Common myeloid progenitor, CD34-positive (primary cell): ENCODE measurements at regions not wholly inside any gene's neighbourhood (a gene's known extent, or its start where the extent isn't known, plus 50 kb on each side); places are given as distances from the start of the nearest gene placed in this dataset.

Source experiments
- CTCF ChIA-PET: fragments of 350-600 bp; sonication (Branson Sonifier 250); formaldehyde crosslinking; loops from one replicate; lab custom pipeline; 2021; ENCODE audit warnings: antibody characterized with exemption; lab: Charles Lee
- POLR2A ChIA-PET: fragments of 350-600 bp; sonication (Branson Sonifier 250); formaldehyde crosslinking; loops from one replicate; lab custom pipeline; 2021; ENCODE audit warnings: antibody characterized with exemption; lab: Charles Lee
- DNase-seq, 3 donors: peaks; one replicate each; pipeline versions ENCODE4 v3.0.0 to v3.0.0-alpha.2; 2013
- H3K27ac ChIP-seq, 2 experiments: 1 replicate in 1 of 2; 2 replicates in 1 of 2; pipeline ENCODE4 v1.7.0; 2013; ENCODE audit warnings: inconsistent platforms in 2 of 2, low read length in 2 of 2, mild to moderate bottlenecking in 2 of 2, low read depth in 1 of 2, moderate library complexity in 1 of 2; ENCODE audit not compliant: severe bottlenecking in 2 of 2, insufficient read depth in 1 of 2, poor library complexity in 1 of 2
- H3K27me3 ChIP-seq, 5 experiments: replicated peaks in 2 of 5; 1 replicate in 3 of 5; 2 replicates in 2 of 5; pipeline versions ENCODE4 v1.6.1 to v1.7.0; 2013; ENCODE audit warnings: low read length in 4 of 5, mild to moderate bottlenecking in 2 of 5, moderate library complexity in 2 of 5, inconsistent platforms in 1 of 5; ENCODE audit not compliant: insufficient read depth in 5 of 5, control insufficient read depth in 4 of 5
- H3K36me3 ChIP-seq, 4 experiments: 1 replicate in 2 of 4; 2 replicates in 2 of 4; pipeline versions ENCODE4 v1.6.1 to v1.7.0; 2013; ENCODE audit warnings: low read length in 3 of 4, control low read depth in 1 of 4, mild to moderate bottlenecking in 1 of 4; ENCODE audit not compliant: control insufficient read depth in 4 of 4, insufficient read depth in 4 of 4
- H3K4me1 ChIP-seq, 4 experiments: 1 replicate in 3 of 4; 2 replicates in 1 of 4; pipeline versions ENCODE4 v1.6.1 to v1.7.1; 2013; ENCODE audit warnings: low read length in 3 of 4, mild to moderate bottlenecking in 3 of 4, control low read depth in 1 of 4, inconsistent platforms in 1 of 4, moderate library complexity in 1 of 4; ENCODE audit not compliant: control insufficient read depth in 4 of 4, insufficient read depth in 4 of 4; ENCODE audit errors: control extremely low read depth in 1 of 4
- H3K4me3 ChIP-seq, 7 experiments: 1 replicate in 4 of 7; 2 replicates in 3 of 7; pipeline versions ENCODE4 v1.5.1 to v1.7.0; 2013; ENCODE audit warnings: mild to moderate bottlenecking in 7 of 7, low read length in 6 of 7, moderate library complexity in 6 of 7, inconsistent platforms in 2 of 7, low read depth in 2 of 7, control low read depth in 1 of 7; ENCODE audit not compliant: insufficient read depth in 4 of 7, control insufficient read depth in 1 of 7; ENCODE audit errors: extremely low read depth in 1 of 7
- H3K9me3 ChIP-seq, 5 experiments: 1 replicate in 4 of 5; 2 replicates in 1 of 5; pipeline versions ENCODE4 v1.6.1 to v1.7.1; 2013; ENCODE audit warnings: low read length in 4 of 5, mild to moderate bottlenecking in 2 of 5, inconsistent platforms in 1 of 5, low read depth in 1 of 5, moderate library complexity in 1 of 5; ENCODE audit not compliant: control insufficient read depth in 4 of 5, insufficient read depth in 2 of 5; ENCODE audit errors: control extremely low read depth in 1 of 5
- WGBS: methylation state at CpG from one replicate; pipeline ENCODE4 v1.1.5; 2013; ENCODE audit not compliant: insufficient coverage; 5-methylcytosine and 5-hydroxymethylcytosine counted together

- ChIA-PET CTCF (no interaction called here), POLR2A (no interaction called here)
- Histone ChIP-seq H3K27me3 (no peaks in the 10 kb centered on the region), H3K4me3 (no peak overlapping the region), H3K36me3 (no peaks in the 10 kb centered on the region), H3K4me1 (no peaks in the 10 kb centered on the region), H3K9me3 (no peaks in the 10 kb centered on the region), H3K27ac (no peak overlapping the region)
- WGBS, result 100% methylated on average over 1 of the region's 3 CpGs
- no peak for DNase-seq
These were observed 615.2 kb downstream of the PLA2G4A start for GRCh38 chr1:187443939-187444338.

DNA sequence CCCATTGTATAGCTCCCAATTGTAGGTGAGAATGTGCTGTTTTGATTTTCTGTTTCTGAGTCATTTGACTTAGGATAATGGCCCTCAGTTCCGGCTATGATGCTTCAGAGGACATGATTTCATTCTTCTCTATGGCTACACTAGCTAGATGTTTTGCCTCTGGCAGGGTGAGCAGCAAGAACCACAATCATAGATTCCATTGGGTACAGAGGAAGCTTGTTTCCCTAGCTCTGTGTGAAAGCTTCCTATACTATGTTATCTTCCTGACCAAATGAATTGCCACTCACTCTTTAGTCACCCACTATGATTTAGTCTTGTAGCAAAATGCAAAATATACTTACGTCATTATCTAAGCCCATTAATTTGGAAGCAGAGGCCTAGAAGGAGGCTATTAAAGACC, 616.3 kb downstream of the PLA2G4A start:
- ChIA-PET CTCF (no interaction called here), POLR2A (no interaction called here)
- DNase-seq, result no peak
- no peak overlapping the region for H3K27ac ChIP-seq
- H3K36me3 ChIP-seq, result no peaks in the 10 kb centered on the region
- WGBS, result 95% methylated on average over 2 of the region's 2 CpGs
- H3K9me3 ChIP-seq, result no peaks in the 10 kb centered on the region
- H3K4me3 ChIP-seq, result no peak overlapping the region
- H3K4me1 ChIP-seq, result no peaks in the 10 kb centered on the region
- no peaks in the 10 kb centered on the region for H3K27me3 ChIP-seq

DNA sequence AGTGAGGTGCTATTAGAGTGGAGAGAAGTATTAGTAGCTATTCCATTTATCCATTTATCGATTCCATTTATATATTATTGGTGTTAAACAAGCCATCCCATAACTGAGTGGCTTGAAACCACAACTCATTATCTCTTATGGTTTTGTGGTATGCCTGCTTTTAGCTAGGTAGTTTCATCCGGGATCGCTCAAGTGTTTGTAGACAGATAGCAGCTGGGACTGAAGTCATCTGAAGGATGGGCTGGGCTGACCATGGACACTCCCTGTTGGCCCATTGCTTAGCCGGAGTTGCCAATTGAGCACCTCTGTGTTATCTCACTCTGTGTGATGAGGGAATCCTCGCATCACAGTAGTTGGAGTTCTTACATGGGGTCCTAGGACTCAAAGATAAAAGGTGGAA, 622.5 kb downstream of the PLA2G4A start:
- H3K4me3 ChIP-seq, result no peak overlapping the region
- ChIA-PET POLR2A (no interaction called here), CTCF (no interaction called here)
- WGBS, result 100% methylated on average over 1 of the region's 5 CpGs
- H3K27ac ChIP-seq, result no peak overlapping the region
- H3K27me3 ChIP-seq, result no peaks in the 10 kb centered on the region
- H3K4me1 ChIP-seq, result no peaks in the 10 kb centered on the region
- H3K36me3 ChIP-seq, result no peaks in the 10 kb centered on the region
- no peaks in the 10 kb centered on the region for H3K9me3 ChIP-seq
- no peak for DNase-seq

DNA sequence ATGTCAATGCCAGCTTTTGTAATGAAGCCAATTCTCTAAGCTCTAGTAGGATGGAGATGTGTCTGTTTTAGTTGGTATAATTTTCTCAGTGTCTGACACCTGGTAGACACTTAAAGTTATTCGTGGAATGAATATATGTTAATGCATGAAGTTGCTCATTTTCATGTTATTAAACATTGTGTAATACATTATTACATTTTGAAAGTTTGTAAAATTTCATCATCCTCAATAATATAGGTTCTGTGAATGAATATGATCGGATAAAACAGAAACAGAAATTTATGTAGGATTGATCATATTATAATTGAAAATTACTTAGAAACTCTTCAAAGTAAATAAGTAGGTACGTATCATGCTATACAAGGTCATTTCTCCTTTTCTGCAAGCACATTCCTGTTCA, 625.3 kb downstream of the PLA2G4A start:
- no peak overlapping the region for H3K4me3 ChIP-seq
- no peaks in the 10 kb centered on the region for H3K9me3 ChIP-seq
- DNase-seq, result no peak
- WGBS, result no CpG with 5 or more reads among the region's 3 CpGs
- H3K36me3 ChIP-seq, result no peaks in the 10 kb centered on the region
- POLR2A ChIA-PET, result no interaction called here
- CTCF ChIA-PET, result no interaction called here
- no peaks in the 10 kb centered on the region for H3K4me1 ChIP-seq
- no peak overlapping the region for H3K27ac ChIP-seq
- no peaks in the 10 kb centered on the region for H3K27me3 ChIP-seq

DNA sequence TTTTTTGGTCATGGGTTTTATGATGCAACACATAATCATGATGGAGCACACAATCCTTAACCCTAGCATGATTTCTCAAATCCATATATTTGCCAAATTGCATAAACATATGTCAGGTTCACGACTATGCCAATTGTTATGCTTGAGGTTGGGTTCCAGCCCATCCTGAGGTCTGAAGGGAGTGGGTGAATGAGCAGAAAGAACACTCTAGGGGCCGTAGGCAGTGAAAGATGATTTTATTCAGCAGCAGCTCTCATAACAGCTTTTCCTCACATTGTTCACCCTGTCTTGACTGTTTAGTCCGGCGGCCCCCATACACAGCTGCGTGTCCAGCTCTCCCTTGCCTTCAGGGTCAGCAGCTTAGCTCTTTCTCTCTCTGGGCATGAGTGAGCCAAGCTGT, 627.7 kb downstream of the PLA2G4A start:
- H3K27ac ChIP-seq, result no peak overlapping the region
- H3K4me3 ChIP-seq, result no peak overlapping the region
- H3K9me3 ChIP-seq, result no peaks in the 10 kb centered on the region
- DNase-seq, result no peak
- H3K36me3 ChIP-seq, result no peaks in the 10 kb centered on the region
- WGBS, result 93% methylated on average over 4 of the region's 5 CpGs
- no peaks in the 10 kb centered on the region for H3K27me3 ChIP-seq
- POLR2A ChIA-PET, result no interaction called here
- no peaks in the 10 kb centered on the region for H3K4me1 ChIP-seq
- CTCF ChIA-PET, result no interaction called here

DNA sequence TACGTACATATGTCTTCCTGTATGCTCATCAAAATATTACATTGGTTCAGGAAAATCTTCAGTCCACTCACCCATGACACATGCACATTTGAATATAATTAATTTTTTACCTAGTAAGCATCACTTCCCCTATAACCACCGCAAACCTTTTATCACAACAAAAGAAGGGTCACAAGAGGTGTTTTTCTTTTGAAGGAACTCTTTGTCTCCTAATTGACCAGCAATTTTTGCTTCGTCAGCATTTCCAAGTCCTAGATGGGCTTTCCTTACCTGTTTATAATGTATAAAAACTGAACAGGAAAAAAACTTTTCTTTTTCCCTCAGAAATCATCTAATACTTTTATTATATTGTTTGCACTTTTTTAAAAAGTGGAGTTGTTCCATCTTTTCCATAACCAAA, 631.3 kb downstream of the PLA2G4A start:
- Histone ChIP-seq H3K27me3 (no peaks in the 10 kb centered on the region), H3K4me3 (no peak overlapping the region), H3K9me3 (peaks cover 0 to 9% (median 0%) of the 10 kb centered on the region in 5 experiments), H3K36me3 (no peaks in the 10 kb centered on the region), H3K27ac (no peak overlapping the region), H3K4me1 (no peaks in the 10 kb centered on the region)
- ChIA-PET POLR2A (no interaction called here), CTCF (no interaction called here)
- DNase-seq, result no peak
- 100% methylated on average over 1 of the region's 3 CpGs for WGBS

DNA sequence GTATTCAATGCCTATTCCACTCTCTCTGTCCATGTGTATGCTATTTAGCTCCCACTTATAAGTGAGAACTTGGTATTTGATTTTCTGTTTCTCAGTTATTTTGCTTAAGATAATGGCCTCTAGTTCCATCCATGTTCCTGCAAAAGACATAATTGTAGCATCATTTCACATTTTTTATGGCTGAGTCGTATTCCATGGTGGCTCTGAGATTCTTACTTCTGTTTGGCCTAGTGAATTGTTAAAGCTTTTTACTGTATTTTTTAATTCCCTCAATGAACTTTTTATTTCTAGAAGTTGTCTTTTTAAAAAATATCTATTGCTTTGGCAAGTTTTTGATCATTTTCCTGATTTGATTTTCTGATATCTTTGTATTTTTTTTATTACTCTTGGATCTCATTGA, 635.6 kb downstream of the PLA2G4A start:
- no peak for DNase-seq
- Histone ChIP-seq H3K36me3 (no peaks in the 10 kb centered on the region), H3K4me1 (no peaks in the 10 kb centered on the region), H3K4me3 (no peak overlapping the region), H3K27me3 (no peaks in the 10 kb centered on the region), H3K27ac (no peak overlapping the region), H3K9me3 (peaks cover 0 to 10% (median 0%) of the 10 kb centered on the region in 5 experiments)
- ChIA-PET POLR2A (interaction anchor here (0.8 kb wide), 1 partner anchor 1818 kb away, joined by 3 read pairs; no protein-coding TSS in a partner anchor), CTCF (no interaction called here)
- no CpG with 5 or more reads among the region's 1 CpG for WGBS
